Spleen (tissue), 11 donors: ENCODE measurements at regions not wholly inside any gene's neighbourhood (a gene's known extent, or its start where the extent isn't known, plus 50 kb on each side); places are given as distances from the start of the nearest gene placed in this dataset.

Experiments used
- DNase-seq: peaks from one replicate; pipeline ENCODE4 v3.0.0-alpha.2; 2020
- H3K27ac ChIP-seq, 8 donors: fragments of 200-600 bp; sonication (generic) in 7 of 8; 1 replicate in 4 of 8; 2 replicates in 4 of 8; pipeline versions ENCODE4 v1.5.0 to v1.8.0; 2016 to 2021; ENCODE audit warnings: inconsistent platforms in 4 of 8, mild to moderate bottlenecking in 4 of 8, moderate library complexity in 1 of 8
- H3K27me3 ChIP-seq, 7 donors: fragments of 200-600 bp; sonication (generic) in 6 of 7; replicated peaks in 1 of 7; 1 replicate in 4 of 7; 2 replicates in 3 of 7; pipeline versions ENCODE4 v1.5.0 to v1.8.0; 2016 to 2021; ENCODE audit warnings: inconsistent platforms in 3 of 7, mild to moderate bottlenecking in 1 of 7
- H3K36me3 ChIP-seq, 6 donors: fragments of 200-600 bp; sonication (generic) in 5 of 6; 1 replicate in 4 of 6; 2 replicates in 2 of 6; pipeline versions ENCODE4 v1.5.0 to v1.8.0; 2016 to 2021; ENCODE audit warnings: inconsistent platforms in 2 of 6
- H3K4me1 ChIP-seq, 6 donors: fragments of 200-600 bp; sonication (generic) in 5 of 6; 1 replicate in 3 of 6; 2 replicates in 3 of 6; pipeline versions ENCODE4 v1.5.0 to v1.8.0; 2016 to 2021; ENCODE audit warnings: inconsistent platforms in 3 of 6
- H3K4me3 ChIP-seq, 8 donors: fragments of 200-600 bp; sonication (generic) in 7 of 8; 1 replicate in 4 of 8; 2 replicates in 4 of 8; pipeline versions ENCODE4 v1.5.0 to v1.8.0; 2016 to 2021; ENCODE audit warnings: inconsistent platforms in 4 of 8, mild to moderate bottlenecking in 4 of 8, moderate library complexity in 2 of 8
- H3K9me3 ChIP-seq, 8 donors: fragments of 200-600 bp; sonication (generic) in 7 of 8; 1 replicate in 4 of 8; 2 replicates in 4 of 8; pipeline versions ENCODE4 v1.5.0 to v1.8.0; 2016 to 2021; ENCODE audit warnings: inconsistent platforms in 4 of 8
- POLR2A ChIP-seq, 3 donors: fragments of 450-650 bp; IDR thresholded peaks; one replicate each; pipeline ENCODE4 v1.5.1; 2017; ENCODE audit warnings: antibody characterized with exemption in 3 of 3, mild to moderate bottlenecking in 1 of 3
- POLR2AphosphoS5 ChIP-seq, 3 donors: sonication (generic); formaldehyde crosslinking; IDR thresholded peaks; one replicate each; pipeline ENCODE4 v1.5.1; 2017; ENCODE audit warnings: antibody characterized with exemption in 3 of 3
- WGBS, 5 donors: extraction: QIAGEN DNeasy Blood & Tissue Kit in 3 of 5; methylation state at CpG; one replicate each; pipeline versions ENCODE4 v1.1.5 to v1.1.7; 2013 to 2018; 5-methylcytosine and 5-hydroxymethylcytosine counted together
- intact Hi-C: fragments of 100-400 bp; cut with DNase I; formaldehyde crosslinking; loops from one replicate; pipeline ENCODE4 v1.15.0; 2023; ENCODE audit warnings: low total_unique reads
- TF ChIP-seq, protein P1 (sequence below), 11 experiments: fragments of 200-600 bp in 7 of 11; fragments of 450-650 bp in 4 of 11; sonication (generic) in 4 of 11; IDR thresholded peaks in 8 of 11; conservative IDR thresholded peaks in 3 of 11; 1 replicate in 7 of 11; 2 replicates in 4 of 11; pipeline versions ENCODE4 v1.4.0 to v1.8.0; 2016 to 2021; ENCODE audit warnings: antibody characterized with exemption in 11 of 11, inconsistent platforms in 4 of 11, mild to moderate bottlenecking in 1 of 11
- donor health status: healthy with polysubstance abuse.
- donor health status: DM: no; HTN: no; CAD: no; lungs with moderate emphysema.
- donor health status: DM: no; HTN: no; CAD: no.
- donor health status: Bipolar disorder and iron deficiency.
- donor health status: healthy.
- donor health status: DM: no; HTN: no; CAD: no.
- donor health status: DM: yes; HTN: yes; CAD: no.

GRCh38 chr18:76610933-76611749 is 116.1 kb upstream of the ZNF516 start:
- WGBS, 5 donors = 80 to 90% (median 84%) methylated on average over 24 to 32 of the region's 32 CpGs
- intact Hi-C loops = no loop called here

DNA sequence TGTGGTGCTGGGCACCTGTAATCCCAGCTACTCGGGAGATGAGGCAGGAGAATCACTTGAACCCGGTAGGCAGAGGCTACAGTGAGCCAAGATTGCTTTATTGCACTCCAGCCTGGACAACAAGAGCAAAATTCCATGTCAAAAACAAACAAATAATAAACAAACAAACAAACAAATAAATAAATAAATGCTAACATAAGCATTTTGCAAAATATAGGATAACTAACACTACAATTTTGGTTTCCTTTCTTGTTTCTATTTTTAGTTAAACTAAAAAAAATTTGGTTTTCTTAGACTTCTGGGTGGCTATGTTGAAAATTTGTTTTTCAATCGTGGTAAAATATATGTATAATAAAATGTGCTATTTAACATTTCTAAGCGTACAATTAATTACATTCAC is 115.0 kb upstream of the ZNF516 start:
- no peaks in the 10 kb centered on the region for H3K27me3 ChIP-seq
- WGBS, 5 donors = 83 to 95% (median 85%) methylated on average over 4 of the region's 4 CpGs

More at GRCh38 chr18:76610933-76611749, 116.1 kb upstream of the ZNF516 start:
- Histone ChIP-seq H3K4me1 (no peaks in the 10 kb centered on the region), H3K27me3 (no peaks in the 10 kb centered on the region), H3K36me3 (no peaks in the 10 kb centered on the region), H3K27ac (no peak overlapping the region), H3K4me3 (no peak overlapping the region), H3K9me3 (no peaks in the 10 kb centered on the region)
- no peak for DNase-seq
- no peak for TF ChIP-seq POLR2A (IDR thresholded peaks at IDR 0.05)
- no peak for TF ChIP-seq POLR2AphosphoS5 (IDR thresholded peaks at IDR 0.05)
- TF ChIP-seq, protein P1, sequence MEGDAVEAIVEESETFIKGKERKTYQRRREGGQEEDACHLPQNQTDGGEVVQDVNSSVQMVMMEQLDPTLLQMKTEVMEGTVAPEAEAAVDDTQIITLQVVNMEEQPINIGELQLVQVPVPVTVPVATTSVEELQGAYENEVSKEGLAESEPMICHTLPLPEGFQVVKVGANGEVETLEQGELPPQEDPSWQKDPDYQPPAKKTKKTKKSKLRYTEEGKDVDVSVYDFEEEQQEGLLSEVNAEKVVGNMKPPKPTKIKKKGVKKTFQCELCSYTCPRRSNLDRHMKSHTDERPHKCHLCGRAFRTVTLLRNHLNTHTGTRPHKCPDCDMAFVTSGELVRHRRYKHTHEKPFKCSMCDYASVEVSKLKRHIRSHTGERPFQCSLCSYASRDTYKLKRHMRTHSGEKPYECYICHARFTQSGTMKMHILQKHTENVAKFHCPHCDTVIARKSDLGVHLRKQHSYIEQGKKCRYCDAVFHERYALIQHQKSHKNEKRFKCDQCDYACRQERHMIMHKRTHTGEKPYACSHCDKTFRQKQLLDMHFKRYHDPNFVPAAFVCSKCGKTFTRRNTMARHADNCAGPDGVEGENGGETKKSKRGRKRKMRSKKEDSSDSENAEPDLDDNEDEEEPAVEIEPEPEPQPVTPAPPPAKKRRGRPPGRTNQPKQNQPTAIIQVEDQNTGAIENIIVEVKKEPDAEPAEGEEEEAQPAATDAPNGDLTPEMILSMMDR (IDR thresholded peaks at IDR 0.05 in 8 of 11, conservative IDR thresholded peaks at IDR 0.05 in 3 of 11) = no peak

DNA sequence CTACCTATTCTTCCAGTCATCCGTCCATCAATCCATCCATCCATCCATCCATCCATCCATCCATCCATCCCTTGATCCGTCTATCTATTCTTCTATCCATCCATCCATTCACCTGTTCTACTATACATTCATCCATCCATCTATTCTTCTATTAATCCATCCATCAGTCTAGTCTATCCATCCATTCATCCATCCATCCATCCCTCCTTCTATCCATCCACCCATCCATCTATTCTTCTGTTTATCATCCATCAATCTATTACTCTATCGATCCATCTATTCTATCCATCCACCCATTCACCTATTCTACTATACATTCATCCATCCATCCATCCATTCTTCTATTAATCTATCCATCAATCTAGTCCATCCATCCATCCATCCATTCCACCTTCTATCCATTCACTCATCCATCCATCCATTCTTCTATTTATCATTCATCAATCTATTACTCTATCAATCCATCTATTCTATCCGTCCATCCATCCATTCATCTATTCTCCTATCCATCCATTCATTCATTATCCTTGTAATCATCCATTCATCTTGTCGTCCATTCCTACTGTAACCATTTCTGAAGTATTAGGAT is 110.4 kb upstream of the ZNF516 start:
- DNase-seq = no peak
- H3K36me3 ChIP-seq = no peaks in the 10 kb centered on the region
- 63 to 91% (median 88%) methylated on average over 5 of the region's 5 CpGs for WGBS, 5 donors
- H3K27me3 ChIP-seq = no peaks in the 10 kb centered on the region
- no peak overlapping the region for H3K4me3 ChIP-seq
- H3K9me3 ChIP-seq = no peaks in the 10 kb centered on the region
- no peak overlapping the region for H3K27ac ChIP-seq
- intact Hi-C loops = no loop called here
- TF ChIP-seq, protein P1 (IDR thresholded peaks at IDR 0.05 in 8 of 11, conservative IDR thresholded peaks at IDR 0.05 in 3 of 11) = no peak
- TF ChIP-seq POLR2AphosphoS5 (IDR thresholded peaks at IDR 0.05) (no peak), POLR2A (IDR thresholded peaks at IDR 0.05) (no peak)
- H3K4me1 ChIP-seq = no peaks in the 10 kb centered on the region

More for the DNA sequence above, 115.0 kb upstream of the ZNF516 start:
- Histone ChIP-seq H3K4me1 (no peaks in the 10 kb centered on the region), H3K36me3 (no peaks in the 10 kb centered on the region), H3K4me3 (no peak overlapping the region), H3K27ac (no peak overlapping the region), H3K9me3 (no peaks in the 10 kb centered on the region)
- TF ChIP-seq POLR2A (IDR thresholded peaks at IDR 0.05) (no peak), POLR2AphosphoS5 (IDR thresholded peaks at IDR 0.05) (no peak)
- TF ChIP-seq, protein P1 (IDR thresholded peaks at IDR 0.05 in 8 of 11, conservative IDR thresholded peaks at IDR 0.05 in 3 of 11) = no peak
- intact Hi-C loops = no loop called here
- no peak for DNase-seq

DNA sequence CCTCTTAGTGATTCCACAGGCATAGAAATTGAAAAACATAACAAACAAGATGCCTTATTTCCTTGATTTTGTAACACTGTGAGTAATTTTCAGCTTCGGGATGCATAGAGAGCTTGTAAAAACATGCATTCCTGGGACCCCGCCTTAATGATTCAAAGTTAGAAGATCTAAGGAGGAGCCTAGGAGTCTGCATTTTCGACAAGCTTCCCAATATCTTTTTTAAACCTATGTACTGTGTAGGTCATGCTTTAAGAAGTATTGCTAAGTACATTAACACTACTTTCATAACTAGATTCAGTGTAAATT is 109.8 kb upstream of the ZNF516 start:
- TF ChIP-seq, protein P1 (IDR thresholded peaks at IDR 0.05 in 8 of 11, conservative IDR thresholded peaks at IDR 0.05 in 3 of 11) = no peak
- TF ChIP-seq POLR2AphosphoS5 (IDR thresholded peaks at IDR 0.05) = no peak
- no peak for TF ChIP-seq POLR2A (IDR thresholded peaks at IDR 0.05)
- H3K27ac ChIP-seq = no peak overlapping the region
- H3K9me3 ChIP-seq = no peaks in the 10 kb centered on the region
- H3K27me3 ChIP-seq = no peaks in the 10 kb centered on the region
- H3K4me1 ChIP-seq = no peaks in the 10 kb centered on the region
- intact Hi-C loops = no loop called here
- no peak for DNase-seq
- no peaks in the 10 kb centered on the region for H3K36me3 ChIP-seq
- H3K4me3 ChIP-seq = no peak overlapping the region
- WGBS, 5 donors = 71 to 85% (median 81%) methylated on average over 3 of the region's 3 CpGs
